Vagina (tissue), 2 donors: ENCODE measurements at regions not wholly inside any gene's neighbourhood (a gene's known extent, or its start where the extent isn't known, plus 50 kb on each side); places are given as distances from the start of the nearest gene placed in this dataset.
"Not testable (repeated sequence)": the region's sequence is repeated elsewhere in the genome, so short reads cannot be mapped to it uniquely, and the experiment has no call there.

ENCODE experiments used
- CTCF ChIP-seq, 3 experiments: fragments of 450-650 bp in 2 of 3; fragments of 200-600 bp in 1 of 3; sonication (generic) in 1 of 3; IDR thresholded peaks; one replicate each; pipeline ENCODE4 v1.5.1; 2017 to 2019; ENCODE audit warnings: antibody characterized with exemption in 3 of 3, mild to moderate bottlenecking in 2 of 3, moderate library complexity in 2 of 3
- POLR2AphosphoS5 ChIP-seq, 2 donors: sonication (generic); formaldehyde crosslinking; IDR thresholded peaks; one replicate each; pipeline ENCODE4 v1.9.0; 2017; ENCODE audit warnings: antibody characterized with exemption in 2 of 2, mild to moderate bottlenecking in 2 of 2, low read depth in 1 of 2; ENCODE audit not compliant: insufficient read depth in 1 of 2

- not testable (repeated sequence) for TF ChIP-seq CTCF (IDR thresholded peaks at IDR 0.05); POLR2AphosphoS5 (IDR thresholded peaks at IDR 0.05; ENCODE audit: insufficient read depth in 1 of 2, low read depth in 1 of 2)
Observed at GRCh38 chr3:75579091-75579490, 85.0 kb upstream of the FRG2C start.
